ELR (cell line): ENCODE measurements at regions not wholly inside any gene's neighbourhood (a gene's known extent, or its start where the extent isn't known, plus 50 kb on each side); places are given as distances from the start of the nearest gene placed in this dataset.

Source experiments
- DNase-seq: peaks from one replicate; pipeline ENCODE4 v3.0.0-alpha.2; 2015; ENCODE audit warnings: low read depth

- peak; percentile 24 for DNase-seq
Measured at GRCh38 chr12:88638966-88639760, 58.9 kb upstream of the KITLG start.

GRCh38 chr12:88638388-88638787 lies 58.1 kb upstream of the KITLG start:
- no peak for DNase-seq

- no peak for DNase-seq
Measured at GRCh38 chr12:88634008-88634407, 53.7 kb upstream of the KITLG start.

GRCh38 chr12:88633312-88633711 lies 53.0 kb upstream of the KITLG start:
- peak; percentile 56 for DNase-seq

GRCh38 chr12:88630561-88630960 lies 50.3 kb upstream of the KITLG start:
- no peak for DNase-seq
